Lower leg skin (tissue), 4 donors: ENCODE measurements at regions not wholly inside any gene's neighbourhood (a gene's known extent, or its start where the extent isn't known, plus 50 kb on each side); places are given as distances from the start of the nearest gene placed in this dataset.
A peak's percentile ranks its signal among the peaks of the same experiment; 100 is the strongest.

Source experiments
- DNase-seq, 2 donors: peaks; one replicate each; pipeline ENCODE4 v3.0.0-alpha.2; 2019; ENCODE audit warnings: low spot score in 2 of 2
- H3K4me3 ChIP-seq: fragments of 200-600 bp; sonication (generic); 2 replicates; pipeline ENCODE4 v1.5.1; 2017; ENCODE audit warnings: mild to moderate bottlenecking, low read depth; ENCODE audit not compliant: poor library complexity, severe bottlenecking
- POLR2A ChIP-seq, 2 donors: fragments of 450-650 bp; IDR thresholded peaks; one replicate each; pipeline ENCODE4 v1.6.1; 2016 to 2017; ENCODE audit warnings: antibody characterized with exemption in 2 of 2, mild to moderate bottlenecking in 1 of 2, moderate library complexity in 1 of 2
- WGBS, 2 donors: methylation state at CpG; one replicate each; pipeline ENCODE4 v1.1.5; 2018; 5-methylcytosine and 5-hydroxymethylcytosine counted together
- intact Hi-C: fragments of 100-400 bp; cut with DNase I; formaldehyde crosslinking; loops from one replicate; pipeline ENCODE4 v1.15.0; 2023; ENCODE audit warnings: low total_unique reads
- TF ChIP-seq, protein P1 (sequence below), 3 donors: fragments of 450-650 bp; IDR thresholded peaks; one replicate each; pipeline ENCODE4 v1.5.1; 2016; ENCODE audit warnings: antibody characterized with exemption in 3 of 3, mild to moderate bottlenecking in 3 of 3, moderate library complexity in 2 of 3

DNA sequence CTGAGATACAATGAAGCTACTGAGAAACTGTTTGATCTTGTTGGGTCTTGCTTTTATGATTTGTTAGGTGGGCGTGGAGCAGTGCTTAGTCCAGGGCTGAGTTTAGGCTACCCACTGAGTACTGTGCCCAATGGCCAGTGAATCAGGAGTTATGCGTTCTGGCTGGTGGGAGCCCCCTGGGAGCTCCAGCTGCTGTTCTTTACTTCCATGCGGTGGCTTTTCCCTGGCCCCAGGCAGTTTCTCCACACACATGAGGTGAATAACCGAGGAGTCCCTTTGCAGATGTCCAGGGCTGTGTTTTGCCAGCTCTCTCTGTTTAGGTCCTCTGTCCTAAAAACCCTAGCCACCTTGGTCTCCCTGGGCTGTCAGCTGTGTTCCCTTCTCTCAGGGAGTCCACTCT lies 106.5 kb downstream of the KLF13 start:
- DNase-seq = no peak
- WGBS, 2 donors = 56 to 65% methylated on average over 4 of the region's 4 CpGs
- no peak overlapping the region for H3K4me3 ChIP-seq
- intact Hi-C loops = no loop called here
- TF ChIP-seq, protein P1, sequence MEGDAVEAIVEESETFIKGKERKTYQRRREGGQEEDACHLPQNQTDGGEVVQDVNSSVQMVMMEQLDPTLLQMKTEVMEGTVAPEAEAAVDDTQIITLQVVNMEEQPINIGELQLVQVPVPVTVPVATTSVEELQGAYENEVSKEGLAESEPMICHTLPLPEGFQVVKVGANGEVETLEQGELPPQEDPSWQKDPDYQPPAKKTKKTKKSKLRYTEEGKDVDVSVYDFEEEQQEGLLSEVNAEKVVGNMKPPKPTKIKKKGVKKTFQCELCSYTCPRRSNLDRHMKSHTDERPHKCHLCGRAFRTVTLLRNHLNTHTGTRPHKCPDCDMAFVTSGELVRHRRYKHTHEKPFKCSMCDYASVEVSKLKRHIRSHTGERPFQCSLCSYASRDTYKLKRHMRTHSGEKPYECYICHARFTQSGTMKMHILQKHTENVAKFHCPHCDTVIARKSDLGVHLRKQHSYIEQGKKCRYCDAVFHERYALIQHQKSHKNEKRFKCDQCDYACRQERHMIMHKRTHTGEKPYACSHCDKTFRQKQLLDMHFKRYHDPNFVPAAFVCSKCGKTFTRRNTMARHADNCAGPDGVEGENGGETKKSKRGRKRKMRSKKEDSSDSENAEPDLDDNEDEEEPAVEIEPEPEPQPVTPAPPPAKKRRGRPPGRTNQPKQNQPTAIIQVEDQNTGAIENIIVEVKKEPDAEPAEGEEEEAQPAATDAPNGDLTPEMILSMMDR (IDR thresholded peaks at IDR 0.05) = no peak
- no peak for TF ChIP-seq POLR2A (IDR thresholded peaks at IDR 0.05)

- TF ChIP-seq, protein P1 (IDR thresholded peaks at IDR 0.05) = no peak
- no peak for TF ChIP-seq POLR2A (IDR thresholded peaks at IDR 0.05)
- intact Hi-C loops = no loop called here
- WGBS, 2 donors = 93 to 94% methylated on average over 6 of the region's 6 CpGs
- DNase-seq = peak in 1 of 2 donors; percentile 82
- no peak overlapping the region for H3K4me3 ChIP-seq
Observed at GRCh38 chr15:31433574-31433973, 106.9 kb downstream of the KLF13 start.

- no peak overlapping the region for H3K4me3 ChIP-seq
- intact Hi-C loops = no loop called here
- DNase-seq = peak in 1 of 2 donors; percentile 83
- 35 to 56% methylated on average over 3 of the region's 3 CpGs for WGBS, 2 donors
- TF ChIP-seq, protein P1 (IDR thresholded peaks at IDR 0.05) = no peak
- no peak for TF ChIP-seq POLR2A (IDR thresholded peaks at IDR 0.05)
Observed at GRCh38 chr15:31434275-31434587, 107.6 kb downstream of the KLF13 start.

DNA sequence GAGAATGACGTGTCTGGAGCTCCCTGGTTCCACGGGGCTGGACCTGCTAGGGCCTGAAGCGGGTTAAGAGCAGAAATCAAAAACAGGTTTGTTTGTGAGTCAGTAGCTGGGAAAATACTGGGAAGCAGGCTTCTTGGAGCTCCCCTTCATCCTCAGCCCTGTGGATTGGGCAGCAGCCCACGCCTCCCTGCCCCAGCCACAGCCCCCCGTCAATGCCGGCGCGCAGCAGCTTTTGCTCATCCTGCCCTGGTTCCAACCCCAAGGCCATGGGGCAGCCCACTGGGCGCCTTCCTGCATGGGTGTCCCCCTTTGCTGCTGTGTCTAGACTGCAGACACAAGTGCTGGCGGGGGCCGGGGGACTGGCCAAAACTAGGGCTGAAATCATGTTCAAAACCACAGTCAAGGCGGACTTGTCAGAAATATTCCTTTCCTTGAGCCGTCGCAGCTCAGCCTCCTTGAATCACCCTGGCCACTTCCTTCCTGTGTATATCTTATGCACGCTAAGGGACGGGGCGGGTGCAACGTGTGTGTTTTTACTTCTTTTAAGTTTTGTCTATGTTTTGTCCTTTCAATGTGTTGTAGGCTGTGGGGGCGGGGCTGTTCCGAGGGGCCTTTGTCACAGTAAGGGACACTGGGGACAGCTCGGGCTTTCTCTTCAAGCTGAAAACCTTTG lies 108.1 kb downstream of the KLF13 start:
- no peak for TF ChIP-seq POLR2A (IDR thresholded peaks at IDR 0.05)
- TF ChIP-seq, protein P1 (IDR thresholded peaks at IDR 0.05) = no peak
- intact Hi-C loops = no loop called here
- no peak overlapping the region for H3K4me3 ChIP-seq
- 20 to 25% methylated on average over 20 to 21 of the region's 21 CpGs for WGBS, 2 donors
- peak; percentile 75 to 95 for DNase-seq

GRCh38 chr15:31435261-31435911 lies 108.8 kb downstream of the KLF13 start:
- peak; percentile 79 to 96 for DNase-seq
- H3K4me3 ChIP-seq = no peak overlapping the region
- intact Hi-C loops = no loop called here
- no peak for TF ChIP-seq POLR2A (IDR thresholded peaks at IDR 0.05)
- TF ChIP-seq, protein P1 (IDR thresholded peaks at IDR 0.05) = peak in 1 of 3 donors; percentile 23
- WGBS, 2 donors = 8 to 9% methylated on average over 15 of the region's 15 CpGs
